Pancreas (tissue), 10 donors: ENCODE measurements at regions not wholly inside any gene's neighbourhood (a gene's known extent, or its start where the extent isn't known, plus 50 kb on each side); places are given as distances from the start of the nearest gene placed in this dataset.

Source experiments
- ATAC-seq, 4 donors: fragments of 200-7000 bp; cut with Tn5 transposase; one replicate each; pipeline versions ENCODE4 v1.8.0 to v1.9.1; 2020; ENCODE audit warnings: mild to moderate bottlenecking in 4 of 4, moderate library complexity in 4 of 4
- DNase-seq, 6 donors: peaks; one replicate each; pipeline ENCODE4 v3.0.0-alpha.2; 2020
- FAIRE-seq: peaks from 2 replicates; lab custom pipeline; 2012; peaks lifted over from hg19 to GRCh38; lab: Jason Lieb, UNC
- H3K27ac ChIP-seq, 4 donors: fragments of 200-600 bp; sonication (generic); 1 replicate in 3 of 4; 2 replicates in 1 of 4; pipeline versions ENCODE4 v1.5.0 to v1.8.0; 2020
- H3K27me3 ChIP-seq, 4 donors: fragments of 200-600 bp; one replicate each; pipeline ENCODE4 v1.8.0; 2021
- H3K36me3 ChIP-seq, 3 donors: fragments of 200-600 bp; sonication (generic) in 1 of 3; one replicate each; pipeline versions ENCODE4 v1.5.0 to v1.8.0; 2020 to 2021
- H3K4me1 ChIP-seq, 3 donors: fragments of 200-600 bp; one replicate each; pipeline ENCODE4 v1.8.0; 2021
- H3K4me3 ChIP-seq, 4 donors: fragments of 200-600 bp; sonication (generic) in 2 of 4; one replicate each; pipeline versions ENCODE4 v1.5.0 to v1.8.0; 2020 to 2021
- H3K9me3 ChIP-seq, 4 donors: fragments of 200-600 bp; one replicate each; pipeline ENCODE4 v1.8.0; 2021
- WGBS, 2 donors: extraction: QIAGEN DNeasy Blood & Tissue Kit; methylation state at CpG; one replicate each; pipeline ENCODE4 v1.1.7; 2013; 5-methylcytosine and 5-hydroxymethylcytosine counted together
- intact Hi-C, 3 donors: fragments of 100-400 bp; cut with DNase I; formaldehyde crosslinking; loops; one replicate each; pipeline versions ENCODE4 v1.11.1 to v1.14.2; 2022
- TF ChIP-seq, protein P1 (sequence below), 4 donors: fragments of 200-600 bp; sonication (generic) in 3 of 4; IDR thresholded peaks; one replicate each; pipeline versions ENCODE4 v1.5.0 to v1.8.0; 2021; ENCODE audit warnings: antibody characterized with exemption in 4 of 4
- donor health status: healthy with polysubstance abuse.
- donor health status: DM: no; HTN: no; CAD: no; lungs with moderate emphysema.
- donor health status: DM: no; HTN: no; CAD: no.
- donor health status: control.
- donor health status: control.
- donor health status: Bipolar disorder and iron deficiency.
- donor health status: DM: yes; HTN: yes; CAD: no.
- donor health status: DM: no; HTN: no; CAD: no.
- donor health status: DM: no; HTN: no; CAD: no.
- donor health status: DM: yes; HTN: yes; CAD: no.

GRCh38 chr18:30814446-30814845 is 228.1 kb downstream of the DSC3 start:
- no peaks in the 10 kb centered on the region for H3K9me3 ChIP-seq
- H3K4me3 ChIP-seq = no peak overlapping the region
- TF ChIP-seq, protein P1, sequence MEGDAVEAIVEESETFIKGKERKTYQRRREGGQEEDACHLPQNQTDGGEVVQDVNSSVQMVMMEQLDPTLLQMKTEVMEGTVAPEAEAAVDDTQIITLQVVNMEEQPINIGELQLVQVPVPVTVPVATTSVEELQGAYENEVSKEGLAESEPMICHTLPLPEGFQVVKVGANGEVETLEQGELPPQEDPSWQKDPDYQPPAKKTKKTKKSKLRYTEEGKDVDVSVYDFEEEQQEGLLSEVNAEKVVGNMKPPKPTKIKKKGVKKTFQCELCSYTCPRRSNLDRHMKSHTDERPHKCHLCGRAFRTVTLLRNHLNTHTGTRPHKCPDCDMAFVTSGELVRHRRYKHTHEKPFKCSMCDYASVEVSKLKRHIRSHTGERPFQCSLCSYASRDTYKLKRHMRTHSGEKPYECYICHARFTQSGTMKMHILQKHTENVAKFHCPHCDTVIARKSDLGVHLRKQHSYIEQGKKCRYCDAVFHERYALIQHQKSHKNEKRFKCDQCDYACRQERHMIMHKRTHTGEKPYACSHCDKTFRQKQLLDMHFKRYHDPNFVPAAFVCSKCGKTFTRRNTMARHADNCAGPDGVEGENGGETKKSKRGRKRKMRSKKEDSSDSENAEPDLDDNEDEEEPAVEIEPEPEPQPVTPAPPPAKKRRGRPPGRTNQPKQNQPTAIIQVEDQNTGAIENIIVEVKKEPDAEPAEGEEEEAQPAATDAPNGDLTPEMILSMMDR (IDR thresholded peaks at IDR 0.05) = no peak
- no peak overlapping the region for H3K27ac ChIP-seq
- ATAC-seq (no peak), DNase-seq (no peak), FAIRE-seq (no peak)
- H3K36me3 ChIP-seq = no peaks in the 10 kb centered on the region
- no peaks in the 10 kb centered on the region for H3K27me3 ChIP-seq
- WGBS, 2 donors = 42 to 45% methylated on average over 1 of the region's 1 CpG
- intact Hi-C loops = no loop called here
- no peaks in the 10 kb centered on the region for H3K4me1 ChIP-seq

DNA sequence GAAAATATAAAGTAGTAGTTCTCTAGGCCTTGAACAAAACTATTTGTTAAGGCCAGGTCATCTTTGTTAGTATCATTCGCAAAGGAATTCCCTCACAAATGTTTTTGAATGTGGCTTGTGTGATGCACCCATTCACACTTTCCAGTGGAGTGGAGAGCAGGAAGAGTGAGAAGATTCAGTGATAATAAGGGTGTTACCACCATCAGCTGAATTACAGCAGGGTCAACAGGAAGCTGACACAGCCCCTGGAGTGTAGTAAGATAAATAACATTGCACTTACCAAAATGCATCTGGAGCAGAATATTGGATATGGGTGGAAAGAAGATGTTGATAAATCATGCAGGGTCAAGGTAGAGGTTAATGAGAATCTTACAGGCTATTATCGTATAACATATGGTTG is 231.0 kb downstream of the DSC3 start:
- WGBS, 2 donors = 71 to 76% methylated on average over 2 of the region's 2 CpGs
- no peaks in the 10 kb centered on the region for H3K4me1 ChIP-seq
- no peak overlapping the region for H3K27ac ChIP-seq
- H3K36me3 ChIP-seq = no peaks in the 10 kb centered on the region
- FAIRE-seq (no peak), ATAC-seq (no peak), DNase-seq (no peak)
- TF ChIP-seq, protein P1 (IDR thresholded peaks at IDR 0.05) = no peak
- H3K4me3 ChIP-seq = no peak overlapping the region
- no peaks in the 10 kb centered on the region for H3K9me3 ChIP-seq
- intact Hi-C loops = no loop called here
- H3K27me3 ChIP-seq = no peaks in the 10 kb centered on the region

- intact Hi-C loops = no loop called here
- Histone ChIP-seq H3K27ac (no peak overlapping the region), H3K9me3 (no peaks in the 10 kb centered on the region), H3K4me3 (no peak overlapping the region), H3K27me3 (no peaks in the 10 kb centered on the region), H3K4me1 (no peaks in the 10 kb centered on the region), H3K36me3 (no peaks in the 10 kb centered on the region)
- FAIRE-seq = no peak
- TF ChIP-seq, protein P1 (IDR thresholded peaks at IDR 0.05) = no peak
- no peak for ATAC-seq
- no peak for DNase-seq
Measured at GRCh38 chr18:30810580-30810979, 232.0 kb downstream of the DSC3 start.

GRCh38 chr18:30806823-30807222 is 235.7 kb downstream of the DSC3 start:
- ATAC-seq = no peak

GRCh38 chr18:30800800-30801199 is 241.7 kb downstream of the DSC3 start:
- no peak overlapping the region for H3K27ac ChIP-seq
- H3K9me3 ChIP-seq = no peaks in the 10 kb centered on the region
- WGBS, 2 donors = 46 to 50% methylated on average over 1 of the region's 1 CpG
- intact Hi-C loops = no loop called here
- TF ChIP-seq, protein P1 (IDR thresholded peaks at IDR 0.05) = no peak
- no peaks in the 10 kb centered on the region for H3K4me1 ChIP-seq
- H3K27me3 ChIP-seq = no peaks in the 10 kb centered on the region
- no peaks in the 10 kb centered on the region for H3K36me3 ChIP-seq
- no peak for FAIRE-seq
- DNase-seq = no peak
- no peak overlapping the region for H3K4me3 ChIP-seq
- no peak for ATAC-seq

More at GRCh38 chr18:30806823-30807222, 235.7 kb downstream of the DSC3 start:
- DNase-seq (no peak), FAIRE-seq (no peak)
- no peak overlapping the region for H3K4me3 ChIP-seq
- no peaks in the 10 kb centered on the region for H3K9me3 ChIP-seq
- no peaks in the 10 kb centered on the region for H3K27me3 ChIP-seq
- no peak overlapping the region for H3K27ac ChIP-seq
- TF ChIP-seq, protein P1 (IDR thresholded peaks at IDR 0.05) = no peak
- no peaks in the 10 kb centered on the region for H3K36me3 ChIP-seq
- H3K4me1 ChIP-seq = no peaks in the 10 kb centered on the region
- intact Hi-C loops = no loop called here
